Activated T-helper 9 cell treated with anti-CD3 and anti-CD28 coated beads, Interleukin-2, amount 50 U/mL, for 16 hours (primary cell): ENCODE measurements at regions not wholly inside any gene's neighbourhood (a gene's known extent, or its start where the extent isn't known, plus 50 kb on each side); places are given as distances from the start of the nearest gene placed in this dataset.

Experiments
- DNase-seq: peaks from one replicate; pipeline ENCODE4 v3.0.0-alpha.2; 2020; ENCODE audit warnings: low read depth

- no peak for DNase-seq
These were observed 150.6 kb upstream of the RGMA start for GRCh38 chr15:93239591-93239990.

DNA sequence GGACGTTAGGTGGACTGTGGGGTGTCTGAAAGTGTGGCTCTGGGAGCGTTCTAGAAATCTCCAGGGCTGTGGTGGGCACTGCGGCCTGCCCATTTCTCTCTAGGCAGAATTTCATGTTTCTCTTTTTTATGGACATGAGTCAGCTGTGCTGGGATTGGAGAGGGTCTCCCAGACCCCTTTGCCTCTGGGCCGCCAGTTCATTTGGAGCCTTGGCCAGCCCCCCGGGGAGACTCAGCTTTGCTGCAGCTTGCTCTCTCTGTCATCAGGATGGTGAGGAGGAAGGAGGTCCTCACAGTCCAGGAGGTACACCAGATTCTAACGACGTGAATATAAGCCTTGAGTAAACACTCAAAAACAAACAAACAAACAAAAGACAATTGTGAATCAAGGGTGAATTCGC lies 149.6 kb upstream of the RGMA start:
- no peak for DNase-seq

- DNase-seq, result no peak
These were observed 147.1 kb upstream of the RGMA start for GRCh38 chr15:93235926-93236780.

DNA sequence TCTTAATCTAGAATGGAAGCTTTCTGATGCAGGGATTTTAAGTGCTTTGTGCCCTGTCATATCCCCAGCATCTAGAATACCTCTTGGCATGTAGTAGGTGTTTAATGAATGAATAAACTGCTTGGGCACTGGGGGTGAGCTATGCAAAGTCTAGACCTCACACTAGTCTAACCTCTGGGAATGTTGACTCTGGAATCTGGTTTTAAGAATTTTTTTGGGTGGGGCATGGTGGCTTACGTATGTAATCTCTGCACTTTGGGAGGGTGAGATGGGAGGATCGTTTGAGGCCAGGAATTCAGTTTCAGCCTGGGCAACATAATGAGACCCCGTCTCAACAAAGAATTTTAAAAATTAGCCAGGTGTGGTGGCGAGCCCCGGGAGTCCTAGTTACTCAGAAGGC lies 146.3 kb upstream of the RGMA start:
- DNase-seq, result no peak

DNA sequence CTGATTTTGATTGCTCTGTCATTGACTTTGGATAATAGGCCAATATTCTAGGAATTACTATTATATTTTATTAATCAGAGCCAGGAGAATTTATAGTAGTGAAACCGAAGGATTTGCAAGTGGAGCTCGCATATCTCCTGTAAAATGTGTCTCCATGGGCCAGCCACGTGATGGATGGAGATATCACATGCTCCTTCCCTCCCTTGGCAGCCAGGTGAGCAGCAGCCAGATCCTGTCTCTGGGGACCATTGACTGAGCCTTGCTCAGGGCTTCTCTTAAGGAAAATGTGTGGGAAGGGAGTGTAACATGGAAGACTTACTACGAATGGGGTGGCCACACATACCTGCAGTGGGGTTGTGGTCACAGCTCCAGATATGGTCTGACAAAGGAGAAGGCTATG lies 144.7 kb upstream of the RGMA start:
- DNase-seq, result no peak

- no peak for DNase-seq
These were observed 143.8 kb upstream of the RGMA start for GRCh38 chr15:93232845-93233244.

DNA sequence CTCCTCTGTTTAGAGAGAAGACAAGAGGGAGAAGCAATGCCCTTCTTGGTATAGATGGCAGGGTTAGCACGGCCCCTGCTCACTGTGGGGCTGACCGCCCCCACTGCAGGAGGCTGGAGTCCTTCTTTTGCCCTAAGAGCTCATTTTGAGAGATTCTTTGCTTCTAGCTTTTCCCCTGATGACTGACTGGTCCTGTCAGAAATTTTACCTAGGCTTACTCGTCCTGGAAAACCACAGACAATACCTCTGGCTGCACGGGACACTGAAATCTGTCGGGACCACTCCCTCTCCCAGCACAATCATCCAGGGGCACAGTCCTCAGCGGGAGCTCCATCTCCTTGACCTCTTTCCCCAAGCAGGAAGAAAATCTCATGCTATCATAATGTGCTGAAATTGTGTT lies 143.0 kb upstream of the RGMA start:
- no peak for DNase-seq

DNA sequence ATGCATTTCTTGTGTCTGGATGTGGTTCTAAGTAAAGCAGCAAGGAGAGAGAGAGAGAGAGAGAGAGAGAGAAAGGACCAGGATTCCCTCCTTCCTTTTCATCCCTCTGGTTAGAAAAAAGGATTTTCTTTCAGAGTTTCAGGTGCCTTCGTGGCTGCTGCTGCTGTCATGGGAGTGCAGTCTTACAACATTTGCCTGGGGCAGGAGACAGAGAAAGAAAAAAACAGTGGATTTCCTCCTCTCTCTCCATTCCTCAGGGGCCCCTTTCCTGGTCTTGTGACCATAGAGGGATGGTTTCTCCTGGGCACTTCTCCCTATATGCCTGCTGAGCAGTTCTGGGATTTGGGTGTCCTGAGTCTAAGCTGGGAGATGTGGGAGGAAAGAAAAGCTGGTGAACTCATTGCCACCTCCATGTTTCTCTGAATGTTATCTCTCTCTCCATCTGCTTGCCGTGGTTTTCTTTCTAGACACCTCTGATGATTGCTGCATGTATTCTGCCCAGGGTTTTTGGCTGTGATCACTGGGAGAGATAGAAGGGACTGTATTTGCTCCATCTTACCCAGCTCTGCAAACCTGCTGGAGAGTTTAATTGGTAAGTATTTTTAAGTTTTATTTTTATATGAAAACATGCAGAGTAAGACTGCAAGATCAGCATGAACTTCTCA lies 142.4 kb upstream of the RGMA start:
- DNase-seq, result no peak

DNA sequence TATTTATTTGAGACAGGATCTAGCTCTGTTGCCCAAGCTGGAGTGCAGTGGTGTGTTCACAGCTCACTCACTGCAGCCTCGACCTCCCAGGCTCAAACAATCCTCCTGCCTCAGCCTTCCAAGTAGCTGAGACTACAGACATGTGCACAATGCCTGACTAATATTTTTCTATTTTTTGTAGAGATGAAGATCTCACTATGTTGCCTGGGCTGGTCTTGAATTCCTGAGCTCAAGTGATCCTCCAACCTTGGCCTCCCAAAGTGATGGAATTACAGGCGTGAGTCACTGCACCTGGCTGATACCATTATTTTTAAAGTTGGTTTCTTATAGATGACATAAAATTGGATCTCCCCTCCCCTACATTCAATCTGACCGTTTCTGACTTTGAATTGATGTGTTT lies 139.5 kb upstream of the RGMA start:
- no peak for DNase-seq

GRCh38 chr15:93223803-93224202 lies 134.8 kb upstream of the RGMA start:
- DNase-seq, result no peak

GRCh38 chr15:93221759-93222158 lies 132.7 kb upstream of the RGMA start:
- DNase-seq, result no peak

GRCh38 chr15:93219859-93220420 lies 130.9 kb upstream of the RGMA start:
- no peak for DNase-seq

DNA sequence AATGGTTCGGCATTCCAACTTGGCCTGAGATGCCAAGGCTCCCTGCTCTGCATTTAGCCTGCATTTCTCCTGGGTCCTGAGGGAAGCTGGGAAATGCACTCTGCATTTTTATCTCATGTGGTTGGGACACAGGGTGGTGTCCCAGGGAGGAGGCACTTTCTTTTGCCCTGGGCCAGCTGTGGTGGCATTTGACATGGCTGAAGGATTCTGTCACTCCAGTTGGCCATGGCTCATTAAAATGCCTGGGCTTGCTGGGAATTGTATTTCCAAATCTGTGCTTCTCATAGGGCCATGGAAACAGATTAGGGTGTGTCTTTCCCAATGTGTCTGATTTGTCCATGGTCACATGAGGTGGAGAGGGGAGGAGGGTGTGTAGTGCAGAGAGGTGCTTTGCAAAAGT lies 128.3 kb upstream of the RGMA start:
- DNase-seq, result no peak

DNA sequence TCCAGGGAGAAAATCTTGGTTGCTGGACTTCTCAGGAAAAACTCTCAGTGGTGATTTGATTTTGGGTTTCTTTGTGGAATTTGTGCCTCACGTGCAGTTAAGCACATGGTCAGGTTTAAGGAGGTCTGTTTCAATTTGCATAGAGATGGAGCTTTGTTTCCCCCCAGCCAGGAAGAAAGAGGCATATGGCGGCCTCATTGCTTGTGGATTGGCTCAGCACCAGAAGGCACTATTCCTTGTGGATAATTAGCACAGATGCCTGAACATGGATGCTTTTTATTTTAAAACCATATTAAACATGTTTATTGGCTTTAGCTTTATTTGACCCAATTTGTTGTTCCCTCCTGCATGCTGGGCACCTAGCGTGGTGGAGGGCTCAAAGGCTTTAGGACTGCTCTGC lies 125.1 kb upstream of the RGMA start:
- no peak for DNase-seq

- no peak for DNase-seq
These were observed 124.3 kb upstream of the RGMA start for GRCh38 chr15:93213281-93213680.

DNA sequence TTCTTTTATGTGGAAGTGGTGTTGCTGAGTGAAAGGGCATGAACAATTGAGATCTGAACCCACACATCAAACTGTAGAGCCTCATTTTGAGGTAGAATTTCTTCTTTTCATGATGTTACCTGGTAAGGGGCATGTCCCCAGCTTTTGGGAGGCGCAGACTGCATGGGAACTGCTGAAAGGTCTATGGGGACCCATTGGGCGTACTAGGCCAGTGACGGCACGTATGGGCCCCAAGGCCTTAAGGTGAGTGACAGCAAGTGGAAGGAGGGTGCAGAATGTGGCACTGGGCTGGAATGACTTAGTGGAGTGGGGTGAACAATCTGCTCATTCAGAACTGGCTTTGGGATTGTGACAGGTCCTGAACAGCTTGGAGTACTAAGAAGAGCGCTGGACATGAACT lies 123.6 kb upstream of the RGMA start:
- DNase-seq, result no peak

DNA sequence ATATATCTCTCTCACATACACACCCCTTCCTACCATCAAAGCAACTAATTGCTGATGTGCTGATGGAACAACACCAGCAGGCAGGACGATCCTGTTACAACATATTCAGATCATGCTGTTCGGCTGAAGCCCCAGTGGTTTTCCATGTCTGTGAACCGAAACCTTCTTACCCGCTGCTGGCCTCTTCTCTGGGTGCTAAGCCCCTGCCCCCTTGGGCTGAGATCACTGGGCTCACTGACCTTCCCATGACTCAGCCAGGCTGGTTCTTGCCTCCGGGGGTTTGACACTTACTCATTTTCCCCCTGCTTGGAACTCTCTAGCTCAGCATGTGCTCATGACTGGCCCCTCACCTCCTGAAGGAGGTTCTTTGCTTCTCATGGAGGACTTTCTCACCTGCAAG lies 122.0 kb upstream of the RGMA start:
- no peak for DNase-seq

- no peak for DNase-seq
These were observed 120.9 kb upstream of the RGMA start for GRCh38 chr15:93209690-93210445.

GRCh38 chr15:93206893-93207292 lies 117.9 kb upstream of the RGMA start:
- no peak for DNase-seq

DNA sequence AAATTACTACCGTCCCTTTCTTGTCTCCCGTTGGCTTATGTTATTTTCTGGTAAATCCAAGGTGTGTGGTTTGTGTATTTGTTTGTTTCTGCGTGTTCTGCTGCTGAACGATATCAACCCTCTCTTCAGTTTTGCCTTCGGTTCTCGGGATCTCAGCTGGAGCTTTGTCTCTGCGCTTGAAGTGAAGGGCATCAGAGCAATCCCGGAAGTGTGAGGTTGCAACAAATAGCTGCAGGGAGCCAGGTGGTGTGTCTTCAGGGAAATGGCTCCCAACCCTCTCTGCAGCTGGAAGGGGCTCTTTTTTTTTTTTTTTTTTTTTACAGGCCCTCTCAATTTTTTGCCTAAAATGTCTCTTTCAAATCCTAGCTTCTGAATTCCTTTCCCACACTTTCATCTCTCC lies 116.4 kb upstream of the RGMA start:
- no peak for DNase-seq

- DNase-seq, result no peak
These were observed 114.0 kb upstream of the RGMA start for GRCh38 chr15:93203036-93203435.

DNA sequence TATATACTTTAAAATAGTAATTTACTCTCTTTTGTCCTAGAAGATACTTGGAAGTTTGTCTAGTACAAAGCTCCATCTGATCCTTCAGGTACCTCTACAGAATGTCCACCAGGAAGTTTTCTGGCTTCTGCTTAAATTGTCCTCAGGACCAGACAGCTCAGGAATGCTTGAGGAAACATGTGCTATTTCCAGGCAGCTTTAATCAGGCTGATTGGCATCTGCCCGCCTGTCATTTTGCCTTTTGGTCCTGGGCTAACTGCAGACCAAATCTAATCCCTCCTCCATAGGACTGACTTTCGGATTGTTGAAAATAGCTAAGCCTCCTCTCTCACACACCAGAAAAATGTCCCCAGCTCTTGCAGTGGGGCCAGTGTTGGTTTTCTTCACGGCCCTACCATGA lies 113.4 kb upstream of the RGMA start:
- DNase-seq, result no peak

DNA sequence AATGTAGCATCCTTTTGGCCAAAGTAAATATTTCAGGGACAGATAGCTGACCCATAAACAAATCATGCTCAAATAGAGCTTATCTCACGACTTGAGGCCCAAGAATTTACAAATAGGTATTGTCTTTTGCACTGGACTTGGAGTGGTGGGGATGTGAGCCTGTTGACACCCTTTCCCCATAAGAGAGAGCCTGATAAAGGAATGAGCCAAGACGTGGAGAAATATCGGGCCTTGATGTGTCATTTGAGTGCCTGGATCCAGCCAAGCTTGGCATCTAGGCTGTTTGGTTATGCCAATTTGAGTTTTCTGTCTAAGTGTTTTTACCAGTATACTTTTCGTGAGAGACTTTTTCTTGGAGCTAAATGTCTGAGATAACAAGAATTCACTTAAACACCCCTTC lies 112.9 kb upstream of the RGMA start:
- no peak for DNase-seq
